ENCODE measurements at regions not wholly inside any gene's neighbourhood (a gene's known extent, or its start where the extent isn't known, plus 50 kb on each side); places are given as distances from the start of the nearest gene placed in this dataset.

DNA sequence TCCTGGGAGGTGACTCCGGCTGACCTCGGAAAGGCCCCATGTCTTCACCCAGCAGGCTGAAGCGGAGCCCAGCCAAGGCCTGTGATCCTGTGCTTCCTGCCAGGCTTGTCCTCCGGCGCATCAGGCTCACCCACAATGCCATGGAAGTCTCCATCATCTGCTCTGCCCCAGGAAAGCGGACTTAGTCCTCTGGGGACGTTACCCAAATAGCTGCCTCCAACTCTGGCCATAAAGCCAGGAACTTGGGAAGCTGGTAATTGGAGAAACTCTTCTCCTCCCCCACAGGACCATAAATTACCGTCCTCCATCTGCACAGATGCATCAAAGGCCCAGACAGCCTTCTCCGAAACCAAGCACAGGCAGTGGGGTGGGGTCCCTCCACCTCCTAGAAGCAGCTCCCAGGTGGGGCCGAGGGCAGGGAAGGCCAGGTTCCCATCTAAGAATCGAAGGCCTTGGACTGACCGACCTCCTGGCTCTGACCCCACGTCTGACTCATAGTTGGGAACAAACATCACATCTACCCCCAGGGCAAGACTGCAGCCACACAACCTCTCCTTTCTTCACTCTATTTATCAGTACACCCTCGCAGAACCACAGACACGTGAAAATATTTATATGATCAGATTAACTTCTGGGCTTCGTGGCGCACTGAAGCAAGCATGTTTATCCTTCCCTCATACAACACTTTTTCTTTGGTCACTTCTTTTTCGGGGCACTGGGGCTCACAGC is 56.4 kb downstream of the PITPNM2 start:
- Histone ChIP-seq H3K27ac (peak overlapping the region; percentile 48 to 72 (median 62)), H3K4me3 (no peak overlapping the region), H3K27me3 (no peaks in the 10 kb centered on the region), H3K4me1 (peaks cover 0 to 56% (median 52%) of the 10 kb centered on the region in 4 donors), H3K36me3 (no peaks in the 10 kb centered on the region), H3K9me3 (no peaks in the 10 kb centered on the region)
- WGBS, 2 donors: 76 to 78% methylated on average over 18 of the region's 18 CpGs
- peak; percentile 79 for DNase-seq
- no peak for TF ChIP-seq POLR2AphosphoS5 (IDR thresholded peaks at IDR 0.05)
- no peak for TF ChIP-seq POLR2A (IDR thresholded peaks at IDR 0.05)
- TF ChIP-seq EP300 (IDR thresholded peaks at IDR 0.05): no peak
- TF ChIP-seq, protein P1, sequence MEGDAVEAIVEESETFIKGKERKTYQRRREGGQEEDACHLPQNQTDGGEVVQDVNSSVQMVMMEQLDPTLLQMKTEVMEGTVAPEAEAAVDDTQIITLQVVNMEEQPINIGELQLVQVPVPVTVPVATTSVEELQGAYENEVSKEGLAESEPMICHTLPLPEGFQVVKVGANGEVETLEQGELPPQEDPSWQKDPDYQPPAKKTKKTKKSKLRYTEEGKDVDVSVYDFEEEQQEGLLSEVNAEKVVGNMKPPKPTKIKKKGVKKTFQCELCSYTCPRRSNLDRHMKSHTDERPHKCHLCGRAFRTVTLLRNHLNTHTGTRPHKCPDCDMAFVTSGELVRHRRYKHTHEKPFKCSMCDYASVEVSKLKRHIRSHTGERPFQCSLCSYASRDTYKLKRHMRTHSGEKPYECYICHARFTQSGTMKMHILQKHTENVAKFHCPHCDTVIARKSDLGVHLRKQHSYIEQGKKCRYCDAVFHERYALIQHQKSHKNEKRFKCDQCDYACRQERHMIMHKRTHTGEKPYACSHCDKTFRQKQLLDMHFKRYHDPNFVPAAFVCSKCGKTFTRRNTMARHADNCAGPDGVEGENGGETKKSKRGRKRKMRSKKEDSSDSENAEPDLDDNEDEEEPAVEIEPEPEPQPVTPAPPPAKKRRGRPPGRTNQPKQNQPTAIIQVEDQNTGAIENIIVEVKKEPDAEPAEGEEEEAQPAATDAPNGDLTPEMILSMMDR (IDR thresholded peaks at IDR 0.05): no peak
- intact Hi-C loops (cut with DNase I): no loop called here

DNA sequence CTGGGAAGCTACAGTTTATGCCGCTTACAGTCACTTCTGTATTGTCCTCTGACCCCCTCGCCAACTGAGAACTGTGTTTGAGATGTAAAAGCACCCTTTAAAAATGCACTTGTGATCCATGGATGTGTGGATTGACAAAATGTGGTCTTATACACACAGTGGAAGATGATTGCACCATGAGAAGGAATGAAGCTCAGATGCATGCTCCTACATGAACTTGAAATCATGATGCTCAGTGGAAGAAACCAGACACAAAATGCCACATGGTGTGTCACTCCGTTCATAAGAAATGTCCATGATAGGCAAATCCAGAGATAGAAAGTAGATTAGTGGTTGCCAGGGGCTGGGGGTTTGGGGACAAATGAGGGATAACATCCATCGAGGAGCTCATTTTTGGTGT is 58.0 kb downstream of the PITPNM2 start:
- H3K9me3 ChIP-seq: no peaks in the 10 kb centered on the region
- TF ChIP-seq POLR2A (IDR thresholded peaks at IDR 0.05) (no peak), EP300 (IDR thresholded peaks at IDR 0.05) (no peak), POLR2AphosphoS5 (IDR thresholded peaks at IDR 0.05) (no peak)
- TF ChIP-seq, protein P1 (IDR thresholded peaks at IDR 0.05): no peak
- 97% methylated on average over 4 of the region's 4 CpGs for WGBS, 2 donors
- DNase-seq: no peak
- H3K36me3 ChIP-seq: no peaks in the 10 kb centered on the region
- H3K4me3 ChIP-seq: no peak overlapping the region
- H3K27me3 ChIP-seq: no peaks in the 10 kb centered on the region
- H3K27ac ChIP-seq: no peak overlapping the region
- intact Hi-C loops (cut with DNase I): no loop called here
- peaks cover 0 to 47% (median 43%) of the 10 kb centered on the region in 4 donors for H3K4me1 ChIP-seq

DNA sequence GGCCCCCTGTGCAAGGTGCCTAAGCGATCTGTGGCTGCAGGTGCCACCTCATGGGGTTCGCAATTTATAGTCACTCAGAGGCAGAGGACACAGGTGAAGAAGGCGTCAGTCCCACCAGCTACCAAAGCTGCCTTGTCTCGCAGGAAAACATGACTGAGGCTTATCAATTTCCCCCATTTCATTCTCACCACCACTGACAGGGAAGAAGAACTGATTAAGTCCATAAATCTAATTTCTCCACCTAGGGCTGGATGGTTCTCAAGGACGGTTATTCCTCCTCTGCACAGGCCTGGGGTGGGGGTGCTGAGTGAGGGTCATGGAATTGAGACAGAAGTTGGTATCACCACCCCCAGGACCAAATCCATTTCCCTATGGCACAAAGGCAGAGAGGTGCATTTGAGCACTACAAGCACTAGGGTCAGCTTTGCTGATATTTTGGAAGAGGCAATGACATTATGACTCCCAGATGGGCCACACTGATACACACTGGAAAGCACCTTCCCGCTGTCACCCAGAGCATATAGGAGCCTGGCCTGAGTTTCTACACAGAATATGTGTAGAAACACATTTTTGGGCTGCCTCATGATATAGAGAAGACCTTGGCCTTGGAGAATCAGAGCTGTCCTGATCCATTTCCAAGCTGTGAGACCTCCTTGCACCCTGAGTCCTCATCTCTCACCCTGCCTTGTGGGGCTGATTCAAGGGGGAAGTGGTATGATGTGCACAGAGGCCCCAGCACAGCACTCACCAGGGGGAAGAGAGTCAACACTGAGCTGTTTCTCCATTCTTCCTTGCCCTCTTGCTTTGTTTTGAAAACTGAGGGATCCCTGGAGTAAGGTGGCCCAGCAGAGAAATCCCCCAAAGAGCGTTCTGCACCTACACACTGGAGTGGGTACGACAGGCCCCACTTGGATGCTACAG is 59.4 kb downstream of the PITPNM2 start:
- TF ChIP-seq POLR2A (IDR thresholded peaks at IDR 0.05) (no peak), EP300 (IDR thresholded peaks at IDR 0.05) (no peak), POLR2AphosphoS5 (IDR thresholded peaks at IDR 0.05) (no peak)
- TF ChIP-seq, protein P1 (IDR thresholded peaks at IDR 0.05): no peak
- Histone ChIP-seq H3K36me3 (no peaks in the 10 kb centered on the region), H3K27ac (no peak overlapping the region), H3K4me1 (peaks cover 0 to 33% (median 29%) of the 10 kb centered on the region in 4 donors), H3K4me3 (no peak overlapping the region), H3K9me3 (no peaks in the 10 kb centered on the region), H3K27me3 (no peaks in the 10 kb centered on the region)
- no peak for DNase-seq
- 95 to 96% methylated on average over 8 of the region's 8 CpGs for WGBS, 2 donors
- intact Hi-C loops (cut with DNase I): no loop called here

DNA sequence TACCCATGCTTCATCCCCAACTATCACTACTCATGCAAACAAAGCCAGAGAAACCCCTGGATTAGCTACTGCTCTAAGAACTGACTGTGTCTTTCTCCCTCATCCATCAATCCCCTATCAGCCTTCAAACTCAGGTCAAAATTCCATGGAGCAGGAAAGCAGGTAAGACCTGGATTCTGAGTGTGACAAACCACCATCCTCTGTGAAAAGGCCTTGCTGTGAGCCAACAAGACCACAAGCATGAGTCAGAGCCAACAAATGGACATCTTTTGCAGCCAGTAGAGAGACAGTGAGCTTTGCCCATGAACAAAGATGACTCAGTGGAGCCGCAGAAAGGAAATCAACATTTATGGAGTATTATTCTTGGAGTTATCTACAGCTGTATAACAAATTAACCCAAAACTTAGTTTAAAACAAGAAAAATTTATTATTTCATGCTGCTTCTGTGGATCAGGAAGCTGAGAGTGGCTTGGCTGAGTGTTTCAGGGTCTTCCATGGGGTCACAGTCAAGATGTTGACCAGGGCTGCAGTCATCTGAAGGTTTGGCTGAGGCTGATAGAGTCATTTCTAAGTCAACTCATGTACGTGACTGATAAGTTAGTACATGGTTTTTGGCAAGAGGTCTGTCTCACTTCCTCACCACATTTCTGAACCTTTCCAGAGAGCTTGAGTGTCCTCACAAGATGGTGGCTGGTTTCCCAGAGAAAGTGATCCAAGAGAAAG is 61.1 kb downstream of the PITPNM2 start:
- TF ChIP-seq EP300 (IDR thresholded peaks at IDR 0.05): no peak
- no peak for TF ChIP-seq POLR2A (IDR thresholded peaks at IDR 0.05)
- TF ChIP-seq POLR2AphosphoS5 (IDR thresholded peaks at IDR 0.05): no peak
- TF ChIP-seq, protein P1 (IDR thresholded peaks at IDR 0.05): no peak
- intact Hi-C loops (cut with DNase I): no loop called here

More for the DNA sequence above, 61.1 kb downstream of the PITPNM2 start:
- H3K27me3 ChIP-seq: no peaks in the 10 kb centered on the region
- H3K4me1 ChIP-seq: peaks cover 0 to 28% (median 25%) of the 10 kb centered on the region in 4 donors
- no peak overlapping the region for H3K4me3 ChIP-seq
- H3K36me3 ChIP-seq: no peaks in the 10 kb centered on the region
- H3K9me3 ChIP-seq: no peaks in the 10 kb centered on the region
- H3K27ac ChIP-seq: no peak overlapping the region
- 70 to 76% methylated on average over 2 of the region's 2 CpGs for WGBS, 2 donors
- DNase-seq: no peak
